HG02870 (cell line): ENCODE measurements at regions not wholly inside any gene's neighbourhood (a gene's known extent, or its start where the extent isn't known, plus 50 kb on each side); places are given as distances from the start of the nearest gene placed in this dataset.
"Not testable (repeated sequence)": the region's sequence is repeated elsewhere in the genome, so short reads cannot be mapped to it uniquely, and the experiment has no call there.

Experiments used
- ATAC-seq: cut with Tn5 transposase; IDR thresholded peaks from one replicate; pipeline ENCODE4 v1.9.1; 2021; ENCODE audit warnings: mild to moderate bottlenecking, moderate library complexity; ENCODE audit not compliant: unreplicated experiment

- no peak for ATAC-seq
These were observed 117.7 kb upstream of the SATB2 start for GRCh38 chr2:199575416-199575815.

DNA sequence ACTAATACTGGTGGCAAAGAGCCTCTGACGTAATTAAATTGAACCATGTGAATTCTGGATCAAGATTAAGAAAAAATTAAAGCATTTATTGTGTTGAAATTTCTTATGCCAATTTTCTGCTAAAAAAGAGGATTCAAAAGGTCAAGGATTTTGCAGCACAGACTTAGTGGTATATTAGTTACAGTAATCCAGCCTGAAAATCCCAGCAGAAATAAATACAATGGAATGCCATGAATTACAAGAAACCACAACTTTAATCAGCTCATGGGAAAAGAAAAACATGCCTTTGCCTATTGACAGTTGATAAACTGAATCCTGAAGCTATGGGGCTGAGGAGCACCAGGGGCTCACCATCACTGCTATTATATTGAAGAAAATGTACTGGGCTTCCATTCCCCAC lies 114.8 kb upstream of the SATB2 start:
- no peak for ATAC-seq

DNA sequence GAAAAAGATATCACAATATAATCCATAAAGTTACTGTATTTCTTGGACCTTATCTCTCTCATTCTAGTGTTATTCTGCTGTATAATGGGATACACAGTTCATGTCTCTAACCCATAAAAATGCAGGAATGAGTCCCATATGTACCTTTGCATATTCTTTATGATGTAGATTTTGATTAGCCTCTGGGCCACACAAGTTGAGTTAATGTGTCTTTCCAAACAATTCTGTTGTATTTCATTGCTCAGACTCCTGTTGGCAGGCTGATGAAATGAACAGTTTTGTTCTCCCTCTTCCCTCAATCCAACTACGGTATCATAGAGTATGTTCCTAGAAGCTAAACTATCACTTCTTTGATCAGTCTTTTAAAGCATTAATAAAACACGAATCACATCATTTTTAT lies 113.2 kb upstream of the SATB2 start:
- ATAC-seq: no peak

DNA sequence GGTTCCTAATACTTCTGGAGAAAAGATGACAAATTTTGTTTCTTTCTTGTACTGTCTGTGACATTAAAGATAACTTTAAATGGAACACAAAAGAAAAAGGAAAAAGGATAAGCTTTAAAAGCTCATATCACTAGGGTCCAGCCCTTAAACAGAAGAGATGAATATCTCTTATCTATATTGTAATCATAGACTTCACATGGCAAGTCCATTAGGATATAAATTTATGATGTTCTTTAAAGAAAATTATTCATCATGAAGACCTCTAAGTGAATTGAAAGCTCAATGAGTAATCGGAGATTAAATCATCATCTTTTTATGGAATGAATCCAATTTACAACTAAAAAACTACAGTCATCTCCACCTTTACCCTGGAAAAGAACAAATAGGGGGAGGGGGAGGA lies 111.6 kb upstream of the SATB2 start:
- ATAC-seq: no peak

GRCh38 chr2:199558156-199558555 lies 100.4 kb upstream of the SATB2 start:
- no peak for ATAC-seq

DNA sequence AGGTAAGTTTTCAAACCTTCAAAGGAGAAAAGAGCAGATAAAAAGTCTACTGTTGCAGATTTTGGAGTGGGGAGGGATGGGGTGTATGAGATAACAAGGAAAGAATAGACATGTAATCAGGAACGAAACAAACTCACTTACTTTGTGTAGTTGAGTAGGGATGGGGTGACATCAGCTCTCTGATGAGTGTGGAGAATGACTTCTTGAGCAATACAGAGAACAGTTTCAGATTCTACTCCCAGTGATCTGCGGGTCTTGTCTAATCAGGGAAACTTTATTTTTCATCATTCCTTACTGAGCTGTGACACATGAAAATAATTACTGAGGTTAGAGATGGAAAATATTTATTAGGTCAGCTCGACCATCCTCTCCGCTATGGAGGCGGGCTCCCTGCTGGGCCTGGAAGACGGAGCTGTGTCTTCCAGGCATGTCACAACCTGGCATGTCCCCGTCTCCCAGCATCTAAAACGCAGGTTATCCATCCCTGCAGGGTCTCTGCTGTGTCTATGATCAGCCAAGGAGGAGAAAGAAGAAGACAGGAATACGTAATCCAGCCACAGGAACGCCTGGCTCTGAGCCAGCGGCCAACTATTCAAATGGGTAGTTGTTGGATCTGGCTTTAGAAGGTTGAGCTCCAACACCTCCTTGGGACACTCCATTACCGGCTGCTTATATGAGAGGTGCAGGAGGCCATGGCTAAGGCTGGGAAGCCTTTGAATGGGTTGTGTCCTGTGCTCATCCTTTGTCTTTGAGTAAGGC lies 99.0 kb upstream of the SATB2 start:
- no peak for ATAC-seq

- ATAC-seq: no peak
These were observed 96.3 kb upstream of the SATB2 start for GRCh38 chr2:199554026-199554425.

- no peak for ATAC-seq
These were observed 94.4 kb upstream of the SATB2 start for GRCh38 chr2:199552141-199552540.

DNA sequence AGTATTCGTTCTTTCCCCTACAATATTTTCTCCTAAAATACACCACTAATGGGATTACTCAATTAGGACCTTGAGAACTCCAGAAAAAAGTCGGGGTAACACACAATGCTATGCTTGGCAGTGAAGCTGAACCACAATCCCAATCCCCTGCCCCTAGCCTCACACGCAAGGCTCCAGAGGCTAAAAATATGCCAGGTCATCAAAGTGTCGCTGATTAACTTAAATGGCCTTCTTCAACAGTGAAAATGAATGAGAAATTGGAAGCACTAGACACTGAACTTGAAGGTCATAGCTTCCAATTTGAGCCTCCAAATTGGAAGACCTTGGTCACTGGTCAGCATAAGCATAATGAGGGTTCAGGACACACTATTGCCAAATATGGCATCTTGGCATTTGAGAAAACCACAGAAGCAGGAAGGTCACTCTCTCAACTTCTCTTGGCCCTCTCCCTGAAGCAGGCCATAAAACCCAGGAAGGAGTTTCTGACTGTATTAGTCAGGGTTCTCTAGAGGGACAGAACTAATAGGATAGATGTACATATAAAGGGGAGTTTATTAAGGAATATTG lies 86.0 kb upstream of the SATB2 start:
- no peak for ATAC-seq

DNA sequence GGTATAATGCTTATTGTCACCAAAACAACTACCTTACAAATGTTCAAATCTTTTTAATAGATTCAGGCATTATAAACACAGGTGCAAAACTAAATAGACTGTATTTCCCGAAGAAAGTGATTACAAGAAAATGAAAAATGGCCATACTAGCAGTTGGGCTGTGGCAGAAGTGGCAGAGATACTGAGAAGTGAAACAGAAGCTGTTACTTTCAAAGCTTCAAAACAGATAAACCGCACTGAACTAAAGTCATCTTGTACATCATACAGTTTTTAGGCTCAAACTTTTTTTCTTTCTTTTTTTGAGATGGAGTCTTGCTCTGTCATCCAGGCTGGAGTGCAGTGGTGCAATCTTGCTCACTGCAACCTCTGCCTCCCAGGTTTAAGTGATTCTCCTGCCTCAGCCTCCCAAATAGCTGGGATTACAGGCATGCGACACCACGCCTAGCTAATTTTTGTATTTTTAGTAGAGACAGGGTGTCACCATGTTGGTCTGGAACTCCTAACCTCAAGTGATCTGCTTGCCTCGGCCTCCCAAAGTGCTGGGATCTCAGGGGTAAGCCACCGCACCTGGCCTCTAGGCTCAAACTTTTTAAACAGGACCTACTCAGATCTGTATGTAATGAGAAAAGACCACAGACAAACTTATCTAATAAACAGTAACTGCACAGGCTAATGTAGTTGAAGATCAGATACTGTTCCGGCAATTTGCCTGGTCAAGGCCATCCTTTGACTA lies 77.9 kb upstream of the SATB2 start:
- ATAC-seq: no peak

DNA sequence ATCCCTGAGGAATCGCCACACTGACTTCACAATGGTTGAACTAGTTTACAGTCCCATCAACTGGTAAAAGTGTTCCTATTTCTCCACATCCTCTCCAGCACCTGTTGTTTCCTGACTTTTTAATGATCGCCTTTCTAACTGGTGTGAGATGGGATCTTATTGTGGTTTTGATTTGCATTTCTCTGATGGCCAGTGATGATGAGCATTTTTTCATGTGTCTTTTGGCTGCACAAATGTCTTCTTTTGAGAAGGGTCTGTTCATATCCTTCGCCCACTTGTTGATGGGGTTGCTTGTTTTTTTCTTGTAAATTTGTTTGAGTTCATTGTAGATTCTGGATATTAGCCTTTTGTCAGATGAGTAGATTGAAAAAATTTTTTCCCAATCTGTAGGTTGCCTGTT lies 76.1 kb upstream of the SATB2 start:
- not testable (repeated sequence) for ATAC-seq

DNA sequence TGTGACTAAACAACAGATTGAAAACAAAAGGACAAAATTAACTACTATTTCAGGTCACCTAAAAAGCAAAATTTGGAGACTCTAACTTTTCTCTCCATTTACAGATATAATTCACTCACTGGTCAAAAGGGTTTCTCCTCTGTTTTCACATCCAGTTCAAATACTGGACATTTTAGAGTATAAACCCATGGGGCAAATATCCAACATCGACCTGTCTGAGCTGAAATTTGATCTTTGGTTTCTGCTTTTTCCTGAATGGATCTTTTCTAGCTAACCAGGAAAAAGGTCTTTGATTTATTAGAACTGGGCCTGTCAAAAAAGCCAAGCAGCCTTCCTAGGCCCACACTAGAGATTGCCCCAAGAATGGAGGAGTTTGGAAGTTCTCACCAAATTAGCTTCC lies 69.3 kb upstream of the SATB2 start:
- no peak for ATAC-seq

GRCh38 chr2:199524689-199525574 lies 67.2 kb upstream of the SATB2 start:
- no peak for ATAC-seq

DNA sequence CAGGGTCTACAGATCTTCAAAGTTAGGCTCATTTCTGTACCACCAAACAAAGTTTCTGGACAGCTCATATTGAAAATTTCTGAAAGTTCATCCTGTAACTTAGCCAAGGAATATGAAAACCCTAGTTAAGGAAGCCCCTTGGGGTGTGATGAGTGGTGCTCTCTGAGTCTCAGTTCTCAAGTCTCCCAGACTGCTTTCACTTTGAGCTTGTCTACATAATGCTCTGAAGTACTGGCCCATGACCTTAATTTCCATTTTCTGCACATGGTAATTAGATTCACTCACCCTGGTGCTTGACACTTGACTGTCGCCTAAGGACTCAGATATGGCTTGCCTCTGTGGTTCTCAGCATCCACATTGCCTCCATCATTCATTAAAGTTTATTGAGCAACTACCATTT lies 51.7 kb upstream of the SATB2 start:
- peak; percentile 81 for ATAC-seq
